ENCODE measurements at regions not wholly inside any gene's neighbourhood (a gene's known extent, or its start where the extent isn't known, plus 50 kb on each side); places are given as distances from the start of the nearest gene placed in this dataset.

DNA sequence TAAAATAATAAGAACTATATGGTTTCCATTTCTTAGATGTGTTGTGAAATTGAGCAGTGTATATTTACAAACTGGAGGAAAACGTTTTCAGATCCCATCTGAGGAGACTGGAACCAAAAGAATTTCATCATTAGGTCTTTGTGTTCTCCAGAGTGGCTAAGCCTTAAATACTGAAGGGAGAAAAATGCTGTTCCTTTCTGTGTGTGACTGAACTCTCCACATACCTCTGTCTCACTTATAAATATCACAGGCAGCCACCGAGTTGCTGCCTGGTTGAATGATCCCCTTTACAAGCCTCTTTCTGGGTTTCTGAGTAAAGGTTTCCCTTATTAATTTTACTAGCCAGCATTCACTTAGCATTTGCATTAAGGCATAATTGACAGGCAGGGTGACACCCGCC is 913.9 kb upstream of the NR2F2 start:
- Histone ChIP-seq H3K4me3 (no peak overlapping the region), H3F3A (ENCODE audit: insufficient read depth) (no peaks in the 10 kb centered on the region), H3K9me2 (ENCODE audit: insufficient read depth) (no peaks in the 10 kb centered on the region), H3K27ac (no peak overlapping the region), H4K20me1 (ENCODE audit: insufficient read depth) (no peaks in the 10 kb centered on the region), H3K79me2 (ENCODE audit: insufficient read depth) (no peaks in the 10 kb centered on the region), H3K27me3 (replicated peaks; ENCODE audit: insufficient read depth) (peaks cover 7% of the 10 kb centered on the region; the same call in 1 of the 2 replicates), H3K4me1 (ENCODE audit: insufficient read depth) (no peaks in the 10 kb centered on the region), H3K4me2 (ENCODE audit: unreplicated experiment) (no peak overlapping the region), H3K36me3 (ENCODE audit: low read depth) (no peaks in the 10 kb centered on the region), H3K9me3 (ENCODE audit: low read depth) (no peaks in the 10 kb centered on the region), H2AFZ (no peak overlapping the region), H3K9ac (no peak overlapping the region)
- no peak for TF ChIP-seq EZH2 (IDR thresholded peaks at IDR 0.05; ENCODE audit: insufficient read depth, poor library complexity, severe bottlenecking)
- no peak for DNase-seq
- WGBS, 2 experiments (ENCODE audit: low coverage in 1 of 2, low lambda C conversion rate in 2 of 2, missing lambda C conversion rate in 2 of 2): 10 to 17% methylated on average over 3 of the region's 3 CpGs
- in situ Hi-C loops (cut with MboI): loop anchor here (10.0 kb wide), 1 partner anchor 62 kb away; no protein-coding TSS in a partner anchor

DNA sequence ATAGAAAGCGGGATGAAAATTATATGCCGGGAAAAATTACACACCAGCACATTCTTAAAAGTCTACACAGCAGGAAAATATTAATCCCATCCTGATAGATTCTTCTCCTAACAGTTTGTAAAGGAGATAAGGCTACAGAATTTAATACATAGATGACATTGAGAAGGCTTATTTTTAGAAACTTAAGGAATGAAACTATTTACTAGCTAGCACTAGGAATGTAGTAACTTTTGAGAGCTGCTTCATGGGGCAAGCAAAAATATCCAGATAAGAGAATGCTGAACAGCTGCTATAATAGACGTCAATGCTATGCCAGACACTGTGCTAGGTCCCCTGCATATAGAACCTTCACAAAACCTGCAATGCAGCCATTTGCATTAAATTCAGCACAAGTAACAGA is 912.7 kb upstream of the NR2F2 start:
- no peaks in the 10 kb centered on the region for H3K4me1 ChIP-seq (ENCODE audit: insufficient read depth)
- peaks cover 9% of the 10 kb centered on the region; the same call in 1 of the 2 replicates for H3K27me3 ChIP-seq (replicated peaks; ENCODE audit: insufficient read depth)
- in situ Hi-C loops (cut with MboI): loop anchor here (10.0 kb wide), 1 partner anchor 63 kb away; no protein-coding TSS in a partner anchor
- no peak for DNase-seq
- no peaks in the 10 kb centered on the region for H4K20me1 ChIP-seq (ENCODE audit: insufficient read depth)
- H3K9me3 ChIP-seq (ENCODE audit: low read depth): no peaks in the 10 kb centered on the region
- no peaks in the 10 kb centered on the region for H3K36me3 ChIP-seq (ENCODE audit: low read depth)
- H3K79me2 ChIP-seq (ENCODE audit: insufficient read depth): no peaks in the 10 kb centered on the region
- TF ChIP-seq EZH2 (IDR thresholded peaks at IDR 0.05; ENCODE audit: insufficient read depth, poor library complexity, severe bottlenecking): no peak
- no peak for TF ChIP-seq EZH2phosphoT487 (IDR thresholded peaks at IDR 0.05; ENCODE audit: insufficient read depth, low read depth)
- H3K9me2 ChIP-seq (ENCODE audit: insufficient read depth): no peaks in the 10 kb centered on the region
- H3K4me3 ChIP-seq: no peak overlapping the region
- WGBS, 2 experiments (ENCODE audit: low coverage in 1 of 2, low lambda C conversion rate in 2 of 2, missing lambda C conversion rate in 2 of 2): 50 to 68% methylated on average over 3 of the region's 3 CpGs
- H3K4me2 ChIP-seq (ENCODE audit: unreplicated experiment): no peak overlapping the region
- H2AFZ ChIP-seq: no peak overlapping the region
- H3K9ac ChIP-seq: no peak overlapping the region
- no peak overlapping the region for H3K27ac ChIP-seq
- no peaks in the 10 kb centered on the region for H3F3A ChIP-seq (ENCODE audit: insufficient read depth)

- Histone ChIP-seq H2AFZ (no peak overlapping the region), H3K27me3 (replicated peaks; ENCODE audit: insufficient read depth) (0 out of 2 replicates have a peak, but pooled peaks cover 6% of the 10 kb centered on the region), H3K27ac (no peak overlapping the region), H4K20me1 (ENCODE audit: insufficient read depth) (no peaks in the 10 kb centered on the region), H3F3A (ENCODE audit: insufficient read depth) (no peaks in the 10 kb centered on the region), H3K36me3 (ENCODE audit: low read depth) (no peaks in the 10 kb centered on the region), H3K9me2 (ENCODE audit: insufficient read depth) (no peaks in the 10 kb centered on the region), H3K79me2 (ENCODE audit: insufficient read depth) (no peaks in the 10 kb centered on the region), H3K9me3 (ENCODE audit: low read depth) (no peaks in the 10 kb centered on the region), H3K4me3 (no peak overlapping the region), H3K4me1 (ENCODE audit: insufficient read depth) (no peaks in the 10 kb centered on the region), H3K9ac (no peak overlapping the region), H3K4me2 (ENCODE audit: unreplicated experiment) (no peak overlapping the region)
- in situ Hi-C loops (cut with MboI): no loop called here
- TF ChIP-seq EZH2 (IDR thresholded peaks at IDR 0.05; ENCODE audit: insufficient read depth, poor library complexity, severe bottlenecking): no peak
- TF ChIP-seq EZH2phosphoT487 (IDR thresholded peaks at IDR 0.05; ENCODE audit: insufficient read depth, low read depth): no peak
- no peak for DNase-seq
- 21 to 32% methylated on average over 3 of the region's 3 CpGs for WGBS, 2 experiments (ENCODE audit: low coverage in 1 of 2, low lambda C conversion rate in 2 of 2, missing lambda C conversion rate in 2 of 2)
These were observed 908.2 kb upstream of the NR2F2 start for GRCh38 chr15:95422255-95422654.

DNA sequence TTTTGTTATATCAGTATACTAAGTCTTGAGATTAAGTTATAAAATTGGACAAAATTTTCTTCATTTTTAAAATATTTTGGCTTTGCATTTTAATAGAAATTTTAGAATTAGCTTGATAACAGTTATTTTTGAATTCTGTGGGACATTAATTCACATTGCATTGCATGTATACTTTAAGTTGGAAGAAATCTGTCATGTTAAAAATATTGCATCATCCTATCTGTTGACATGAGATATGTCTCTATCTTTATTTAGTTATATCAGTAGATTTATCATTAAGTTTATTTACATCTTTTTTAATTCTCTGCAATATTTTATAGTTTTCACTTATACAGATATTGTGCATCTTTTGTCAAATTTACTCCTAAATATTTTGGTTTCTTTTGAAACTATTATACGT is 904.6 kb upstream of the NR2F2 start:
- H3K79me2 ChIP-seq (ENCODE audit: insufficient read depth): no peaks in the 10 kb centered on the region
- H4K20me1 ChIP-seq (ENCODE audit: insufficient read depth): no peaks in the 10 kb centered on the region
- in situ Hi-C loops (cut with MboI): no loop called here
- 0 out of 2 replicates have a peak, but pooled peaks cover 3% of the 10 kb centered on the region for H3K27me3 ChIP-seq (replicated peaks; ENCODE audit: insufficient read depth)
- no peak overlapping the region for H3K4me2 ChIP-seq (ENCODE audit: unreplicated experiment)
- no peak overlapping the region for H2AFZ ChIP-seq
- no peaks in the 10 kb centered on the region for H3K36me3 ChIP-seq (ENCODE audit: low read depth)
- H3K4me1 ChIP-seq (ENCODE audit: insufficient read depth): no peaks in the 10 kb centered on the region
- DNase-seq: no peak
- H3K9me2 ChIP-seq (ENCODE audit: insufficient read depth): no peaks in the 10 kb centered on the region
- no peaks in the 10 kb centered on the region for H3F3A ChIP-seq (ENCODE audit: insufficient read depth)
- TF ChIP-seq EZH2 (IDR thresholded peaks at IDR 0.05; ENCODE audit: insufficient read depth, poor library complexity, severe bottlenecking) (no peak), EZH2phosphoT487 (IDR thresholded peaks at IDR 0.05; ENCODE audit: insufficient read depth, low read depth) (no peak)
- no peak overlapping the region for H3K27ac ChIP-seq
- no peak overlapping the region for H3K9ac ChIP-seq
- WGBS, 2 experiments (ENCODE audit: low coverage in 1 of 2, low lambda C conversion rate in 2 of 2, missing lambda C conversion rate in 2 of 2): 28 to 44% methylated on average over 1 of the region's 1 CpG
- no peaks in the 10 kb centered on the region for H3K9me3 ChIP-seq (ENCODE audit: low read depth)
- H3K4me3 ChIP-seq: no peak overlapping the region

- no peak overlapping the region for H3K9ac ChIP-seq
- no peak overlapping the region for H3K4me3 ChIP-seq
- 56 to 61% methylated on average over 4 of the region's 4 CpGs for WGBS, 2 experiments (ENCODE audit: low coverage in 1 of 2, low lambda C conversion rate in 2 of 2, missing lambda C conversion rate in 2 of 2)
- no peaks in the 10 kb centered on the region for H3K36me3 ChIP-seq (ENCODE audit: low read depth)
- H3K9me2 ChIP-seq (ENCODE audit: insufficient read depth): peaks cover 3% of the 10 kb centered on the region; the same call in 1 of the 2 replicates
- TF ChIP-seq EZH2 (IDR thresholded peaks at IDR 0.05; ENCODE audit: insufficient read depth, poor library complexity, severe bottlenecking) (no peak), EZH2phosphoT487 (IDR thresholded peaks at IDR 0.05; ENCODE audit: insufficient read depth, low read depth) (no peak)
- H3K4me1 ChIP-seq (ENCODE audit: insufficient read depth): no peaks in the 10 kb centered on the region
- no peak overlapping the region for H3K4me2 ChIP-seq (ENCODE audit: unreplicated experiment)
- H2AFZ ChIP-seq: no peak overlapping the region
- H3K27me3 ChIP-seq (replicated peaks; ENCODE audit: insufficient read depth): no peaks in the 10 kb centered on the region
- in situ Hi-C loops (cut with MboI): no loop called here
- no peaks in the 10 kb centered on the region for H3F3A ChIP-seq (ENCODE audit: insufficient read depth)
- no peaks in the 10 kb centered on the region for H4K20me1 ChIP-seq (ENCODE audit: insufficient read depth)
- DNase-seq: no peak
- no peak overlapping the region for H3K27ac ChIP-seq
- no peaks in the 10 kb centered on the region for H3K79me2 ChIP-seq (ENCODE audit: insufficient read depth)
- no peaks in the 10 kb centered on the region for H3K9me3 ChIP-seq (ENCODE audit: low read depth)
These were observed 901.2 kb upstream of the NR2F2 start for GRCh38 chr15:95429345-95429744.

All from GM23248 (cell line).